NOMO-1 (cell line): ENCODE measurements at regions not wholly inside any gene's neighbourhood (a gene's known extent, or its start where the extent isn't known, plus 50 kb on each side); places are given as distances from the start of the nearest gene placed in this dataset.
A peak's percentile ranks its signal among the peaks of the same experiment; 100 is the strongest.

Experiments used
- DNase-seq, 2 experiments: peaks; one replicate each; lab custom pipeline; 2025; ENCODE audit not compliant: unreplicated experiment in 2 of 2; lab: John Stamatoyannopoulos, UW

DNA sequence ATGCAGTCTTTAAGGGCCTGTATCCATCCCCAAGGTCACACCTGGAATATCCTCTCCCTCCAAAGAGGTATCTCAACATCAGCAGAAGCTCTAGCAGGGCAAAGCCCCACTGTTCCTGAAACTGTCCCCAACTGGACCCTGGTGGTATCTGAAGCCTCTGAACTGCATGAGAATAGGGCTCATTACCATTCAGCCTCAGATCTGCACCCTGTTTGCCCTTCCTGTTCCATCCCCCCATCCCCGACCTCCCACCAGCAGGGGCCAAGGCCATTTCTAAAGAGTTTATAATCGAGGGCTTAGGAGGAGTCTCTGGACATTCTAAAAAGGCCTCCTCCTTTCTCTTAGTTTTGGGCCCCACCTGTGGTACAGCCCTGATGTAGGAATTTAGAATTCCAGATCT, 74.0 kb upstream of the THY1 start:
- DNase-seq, result no peak

DNA sequence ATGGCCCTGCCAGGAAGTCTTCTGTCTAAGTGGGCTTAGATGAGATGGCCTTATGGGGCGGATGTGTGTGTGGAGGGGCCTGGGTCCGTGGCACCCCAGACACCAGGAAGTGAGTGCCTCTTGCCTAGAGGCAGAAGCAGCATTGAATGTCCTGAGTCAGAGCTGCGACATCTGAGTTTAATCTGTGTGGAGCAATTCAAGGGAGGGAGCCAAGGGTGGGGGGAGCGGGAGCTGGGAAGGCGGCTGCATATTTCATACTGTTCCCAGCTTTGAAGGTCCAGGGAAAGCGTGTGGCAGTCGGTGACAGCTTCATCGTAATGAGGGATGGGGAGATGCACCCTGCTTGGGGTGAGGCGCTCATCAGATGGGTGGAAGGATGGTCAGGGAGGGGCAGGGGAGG, 73.5 kb upstream of the THY1 start:
- no peak for DNase-seq

DNA sequence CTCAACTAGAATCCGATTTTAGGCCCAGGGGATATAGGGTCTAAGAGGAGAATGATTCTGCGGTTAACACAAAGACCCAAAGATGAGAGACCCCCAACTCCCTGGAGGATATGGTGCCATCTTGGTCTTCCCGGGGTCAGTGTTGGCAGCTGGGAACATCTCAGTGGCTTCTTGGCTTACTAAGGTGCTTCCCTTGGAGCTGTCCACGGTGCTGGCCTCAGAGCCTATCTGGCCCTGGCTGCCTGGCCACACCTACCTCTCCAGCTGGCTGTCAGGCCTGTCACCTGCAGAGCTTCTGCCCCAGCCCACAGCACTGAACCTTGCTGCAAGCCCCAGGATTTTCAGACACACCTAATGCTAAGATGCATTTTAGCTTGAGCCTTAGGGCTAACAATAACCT, 70.7 kb upstream of the THY1 start:
- peak in 1 of 2 experiments; percentile 14 for DNase-seq

DNA sequence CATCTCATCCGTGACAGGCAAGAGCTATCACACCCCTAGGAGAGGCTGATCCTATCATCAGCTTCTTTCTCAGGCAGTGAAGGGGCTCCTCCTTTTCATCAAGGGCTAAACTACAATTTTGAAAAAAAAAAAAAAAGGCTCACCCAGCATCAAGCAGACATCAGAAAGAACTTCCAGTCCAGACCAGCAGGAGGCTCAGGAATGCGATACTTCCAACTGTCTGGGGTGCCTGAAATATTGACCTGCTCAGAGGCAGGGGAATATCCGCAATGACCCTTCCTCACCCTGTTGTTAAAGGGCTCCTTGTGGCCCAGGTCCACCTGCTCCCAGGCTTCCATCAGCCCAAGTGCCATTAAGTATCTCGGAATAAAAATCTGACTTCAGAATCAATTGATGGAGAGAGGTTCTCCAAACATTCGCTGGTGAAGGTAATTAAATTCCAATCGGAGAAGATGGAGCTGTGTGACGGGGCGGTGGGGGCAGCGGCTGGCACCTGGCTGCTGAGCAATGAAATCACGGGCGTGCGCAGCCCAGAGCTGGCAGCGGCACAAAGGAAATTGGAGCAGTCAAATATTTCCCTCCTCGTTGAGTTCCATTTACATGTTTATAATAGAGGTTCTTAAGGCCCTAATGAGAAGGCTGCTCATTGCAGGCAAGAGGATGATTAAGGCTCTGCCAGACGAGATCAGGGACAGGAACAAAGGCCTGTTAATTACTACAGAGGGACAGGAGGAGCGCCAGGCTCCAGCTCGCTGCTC, 69.0 kb upstream of the THY1 start:
- DNase-seq, result no peak

DNA sequence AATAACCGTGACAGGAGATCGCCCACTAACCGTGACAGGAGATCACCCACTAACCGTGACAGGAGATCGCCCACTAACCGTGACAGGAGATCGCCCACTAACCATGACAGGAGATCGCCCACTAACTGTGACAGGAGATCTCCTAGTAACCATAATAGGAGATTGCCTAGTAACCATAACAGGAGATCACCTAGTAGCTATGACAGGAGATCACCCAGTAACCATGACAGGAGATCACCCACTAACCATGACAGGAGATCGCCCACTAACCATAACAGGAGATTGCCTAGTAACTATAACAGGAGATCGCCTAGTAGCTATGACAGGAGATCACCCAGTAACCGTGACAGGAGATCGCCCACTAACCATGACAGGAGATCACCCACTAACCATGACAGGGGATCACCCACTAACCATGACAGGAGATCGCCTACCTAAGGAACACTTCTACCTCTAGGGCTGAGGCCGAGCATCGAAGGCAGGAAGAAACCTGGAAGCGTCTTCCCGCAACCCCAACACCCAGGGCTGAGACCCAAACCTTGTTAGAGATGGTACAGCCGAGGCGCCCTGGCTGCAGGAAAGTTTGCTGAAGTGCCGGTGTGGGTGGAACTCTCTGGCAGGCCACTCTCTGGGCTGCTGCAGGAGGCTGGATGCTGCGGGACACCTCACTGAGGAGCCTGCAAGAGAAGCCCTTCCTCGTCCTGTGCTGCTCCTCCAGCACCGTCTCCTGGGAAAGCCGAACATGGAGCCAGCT, 67.5 kb upstream of the THY1 start:
- DNase-seq, result no peak

DNA sequence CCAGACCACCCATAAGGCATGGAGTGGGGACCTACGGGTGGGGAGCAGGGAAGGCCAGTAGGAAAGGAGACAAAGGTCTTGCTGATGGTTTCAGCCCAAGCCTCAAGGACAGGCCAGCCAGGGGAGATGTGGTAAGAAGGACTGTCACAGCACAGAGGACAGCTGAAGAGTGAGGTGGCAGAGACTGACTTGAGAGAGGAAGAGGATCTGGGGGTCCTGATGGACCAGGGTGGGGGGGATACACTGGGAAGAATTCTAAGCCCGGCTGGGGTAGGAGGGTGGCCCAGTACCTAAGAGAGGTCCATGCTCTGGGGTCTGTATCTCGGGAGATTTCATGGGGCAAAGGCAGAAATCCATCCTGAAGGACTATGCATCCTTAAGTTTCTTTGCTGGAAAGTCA, 66.1 kb upstream of the THY1 start:
- DNase-seq, result no peak

DNA sequence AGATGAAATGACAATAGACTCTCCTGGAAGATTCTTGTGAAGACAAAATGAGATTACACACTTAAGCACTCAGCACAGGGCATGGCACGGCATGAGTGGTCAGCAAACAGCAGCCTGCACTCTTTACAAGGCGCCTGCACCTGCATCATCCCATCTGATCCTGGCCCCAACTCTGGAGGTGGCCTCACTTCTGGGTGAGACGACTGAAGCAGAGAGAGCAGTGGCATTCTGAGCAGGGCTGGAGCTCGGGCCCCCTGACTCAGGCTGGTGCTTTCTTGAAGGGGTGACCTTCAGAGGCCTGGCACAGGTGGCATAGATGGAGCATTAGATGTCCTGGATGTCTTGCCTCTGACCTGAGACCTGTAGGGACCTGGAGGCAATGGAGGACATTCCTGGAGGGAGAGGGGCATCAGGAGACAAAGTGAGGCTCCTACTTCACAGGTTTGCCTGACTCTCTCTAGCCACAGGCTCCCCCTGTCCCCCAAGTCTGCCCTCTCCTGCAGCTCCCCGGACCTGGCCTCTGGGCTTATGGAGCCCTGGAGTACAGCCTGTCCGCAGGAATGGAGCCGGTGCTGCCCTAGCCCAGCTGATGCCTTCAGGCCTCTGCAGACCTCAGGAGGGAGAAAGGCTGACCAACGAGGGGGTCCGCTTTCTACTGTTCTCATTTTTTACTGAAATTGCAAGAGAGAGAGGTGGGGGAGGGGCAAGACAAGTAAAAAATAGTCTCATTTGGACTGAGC, 65.5 kb upstream of the THY1 start:
- no peak for DNase-seq

DNA sequence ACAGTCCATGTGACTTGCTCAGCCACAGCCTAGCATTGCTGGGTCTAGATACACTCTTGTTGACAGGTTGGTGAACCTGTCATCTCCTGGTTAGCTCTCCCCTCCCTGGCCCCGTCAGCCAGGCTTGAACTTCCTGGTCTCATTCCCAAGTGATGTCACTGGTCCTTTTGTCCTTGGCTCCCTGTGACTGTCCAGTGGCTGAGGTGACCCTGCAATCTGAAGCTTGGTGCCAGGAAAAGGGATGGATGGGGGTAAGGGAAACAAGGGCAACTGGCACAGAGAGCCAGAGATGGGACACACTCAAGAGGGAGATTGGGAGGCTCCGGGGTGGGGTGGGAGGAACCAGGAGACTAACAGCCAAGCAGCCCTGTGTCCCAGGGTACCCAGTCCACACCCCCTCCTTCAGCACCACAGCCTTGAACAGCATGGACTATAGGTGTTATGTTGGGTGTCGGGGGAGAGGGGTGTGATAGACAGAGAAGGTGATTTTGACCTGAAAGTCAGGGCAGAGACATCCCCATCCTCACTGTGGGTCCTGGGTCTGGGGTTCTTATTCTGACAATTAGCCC, 63.8 kb upstream of the THY1 start:
- no peak for DNase-seq

DNA sequence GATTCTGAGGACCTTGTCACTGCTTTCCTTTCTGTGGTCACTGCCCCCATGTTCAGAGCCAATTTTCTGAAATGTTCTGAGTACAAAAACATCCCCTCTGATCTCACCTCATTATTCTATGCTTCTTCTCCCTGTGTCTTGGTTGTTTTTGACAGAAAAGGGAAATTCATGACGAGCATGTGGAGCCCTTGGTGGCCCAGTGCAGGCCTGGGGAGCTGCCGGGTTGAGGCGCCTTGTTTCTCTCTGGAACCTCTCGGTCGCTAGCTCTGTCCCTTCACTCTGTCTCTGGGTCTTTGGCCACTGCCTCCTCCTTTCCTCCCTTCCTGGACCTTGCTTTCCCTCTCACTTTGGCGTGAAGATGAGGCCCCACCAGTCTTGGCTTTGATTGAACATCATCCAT, 63.0 kb upstream of the THY1 start:
- DNase-seq, result no peak

DNA sequence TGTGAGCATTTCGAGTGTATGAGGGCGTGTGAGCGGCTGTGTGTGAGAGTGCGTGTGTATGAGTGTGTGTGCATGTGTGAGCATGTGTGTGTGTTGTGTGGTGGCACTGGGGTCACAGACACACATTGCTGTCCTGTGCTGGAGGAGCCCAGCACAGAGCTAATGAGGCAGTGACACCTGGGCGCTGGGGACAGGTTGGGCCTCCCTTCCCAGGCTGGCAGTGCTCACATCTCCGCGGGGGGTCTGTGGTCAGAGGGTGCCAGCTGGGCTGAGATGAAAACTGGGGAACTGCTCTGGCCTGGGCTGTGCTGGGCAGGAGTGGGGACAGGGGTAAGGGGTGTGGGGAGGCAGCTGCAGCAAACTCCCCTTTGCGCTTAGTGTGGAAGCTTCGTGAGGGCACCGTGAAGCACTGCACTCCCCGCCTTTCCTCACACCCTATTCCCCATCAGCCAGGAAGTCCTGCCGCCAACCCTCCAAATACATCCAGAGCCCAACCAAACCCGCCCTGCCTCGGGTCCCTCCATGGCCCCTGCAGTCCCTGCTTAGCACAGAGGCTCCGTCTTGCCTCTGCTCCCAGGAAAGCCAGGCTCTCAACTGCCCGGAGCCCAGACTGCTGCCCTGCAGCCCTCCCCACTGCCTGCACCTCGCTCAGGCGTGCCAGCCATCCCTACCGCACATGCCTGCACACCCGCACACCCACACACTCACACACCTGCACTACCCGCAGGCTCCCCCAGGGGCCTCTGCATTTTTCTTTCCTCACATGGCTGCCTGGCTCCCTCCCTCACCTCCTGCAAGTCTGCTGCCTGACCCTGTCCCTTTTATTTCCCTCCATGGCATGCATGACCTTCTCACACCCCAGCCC, 62.0 kb upstream of the THY1 start:
- no peak for DNase-seq

DNA sequence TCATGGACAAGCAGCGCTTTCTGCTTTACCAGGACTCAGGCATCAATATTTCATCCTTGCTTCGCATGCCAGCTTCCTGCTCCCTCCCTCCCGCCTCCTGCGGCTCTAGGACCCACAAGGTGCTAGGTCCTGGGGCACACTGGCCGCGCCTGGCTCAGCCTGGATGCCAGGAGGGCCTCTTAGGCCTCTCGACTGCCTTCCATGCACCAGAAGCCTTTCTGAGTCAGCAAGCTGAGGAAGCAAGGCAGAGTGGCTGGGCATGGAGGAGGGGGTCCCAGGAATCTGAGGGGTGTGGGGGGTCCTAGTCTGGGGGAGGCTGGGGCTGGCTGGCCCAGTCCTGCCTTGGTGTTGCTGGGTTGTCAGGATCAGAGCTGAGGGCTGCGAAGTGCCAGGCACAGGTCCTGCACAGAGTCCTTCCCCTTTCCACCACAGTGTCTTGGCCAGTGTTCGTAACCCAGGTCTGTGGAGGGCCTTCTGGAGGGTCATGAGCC, 61.0 kb upstream of the THY1 start:
- DNase-seq, result no peak

DNA sequence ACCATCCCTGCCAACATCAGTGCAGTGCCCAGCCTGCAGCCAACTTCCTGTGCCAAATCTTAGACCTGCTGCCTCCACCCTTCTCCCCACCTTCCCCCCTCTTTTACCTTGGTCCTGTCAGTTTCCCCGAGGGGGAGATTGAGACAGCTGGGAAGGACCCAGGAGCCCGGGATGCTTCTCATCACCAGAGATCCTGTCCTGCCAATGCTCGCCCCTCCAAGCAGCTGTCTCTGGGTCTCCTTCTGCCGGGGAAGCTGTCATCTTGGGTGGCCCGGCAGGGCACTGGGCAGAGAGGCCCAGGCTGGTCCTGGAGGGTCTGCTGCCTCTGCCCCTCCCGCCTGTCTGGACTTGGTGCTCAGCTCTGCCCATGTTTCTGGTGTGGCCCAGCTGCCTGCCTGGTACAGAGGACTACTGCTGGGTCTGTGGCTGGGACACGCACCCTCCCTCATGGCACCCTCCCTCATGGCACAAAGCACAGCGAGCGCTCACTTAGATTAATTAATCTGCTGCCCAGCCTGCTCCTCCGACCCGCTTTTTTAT, 60.4 kb upstream of the THY1 start:
- no peak for DNase-seq

DNA sequence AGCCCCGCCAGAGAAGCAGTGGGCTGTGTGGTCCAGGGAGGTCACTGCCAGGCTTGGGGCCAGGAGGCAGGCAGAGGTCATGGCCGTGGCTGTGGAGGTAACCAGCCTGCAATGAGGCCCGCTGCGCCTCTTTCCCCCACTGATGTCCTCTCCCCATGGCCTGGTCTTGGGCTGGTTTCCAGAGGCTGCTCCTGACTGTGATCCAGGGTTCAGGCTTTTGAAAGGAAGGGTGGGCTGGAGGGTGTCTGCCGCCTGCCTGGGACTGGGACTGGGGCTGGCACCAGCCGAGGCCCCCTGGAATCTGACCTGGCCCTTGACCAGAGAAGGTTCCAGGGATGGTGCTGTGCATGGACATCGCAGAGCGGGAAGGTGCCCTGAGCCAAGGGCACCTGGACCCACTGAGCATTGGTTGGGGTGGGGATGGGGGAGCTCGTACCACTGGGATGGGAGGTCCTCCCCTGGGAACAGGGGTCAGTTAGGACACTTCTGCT, 59.6 kb upstream of the THY1 start:
- DNase-seq, result no peak

DNA sequence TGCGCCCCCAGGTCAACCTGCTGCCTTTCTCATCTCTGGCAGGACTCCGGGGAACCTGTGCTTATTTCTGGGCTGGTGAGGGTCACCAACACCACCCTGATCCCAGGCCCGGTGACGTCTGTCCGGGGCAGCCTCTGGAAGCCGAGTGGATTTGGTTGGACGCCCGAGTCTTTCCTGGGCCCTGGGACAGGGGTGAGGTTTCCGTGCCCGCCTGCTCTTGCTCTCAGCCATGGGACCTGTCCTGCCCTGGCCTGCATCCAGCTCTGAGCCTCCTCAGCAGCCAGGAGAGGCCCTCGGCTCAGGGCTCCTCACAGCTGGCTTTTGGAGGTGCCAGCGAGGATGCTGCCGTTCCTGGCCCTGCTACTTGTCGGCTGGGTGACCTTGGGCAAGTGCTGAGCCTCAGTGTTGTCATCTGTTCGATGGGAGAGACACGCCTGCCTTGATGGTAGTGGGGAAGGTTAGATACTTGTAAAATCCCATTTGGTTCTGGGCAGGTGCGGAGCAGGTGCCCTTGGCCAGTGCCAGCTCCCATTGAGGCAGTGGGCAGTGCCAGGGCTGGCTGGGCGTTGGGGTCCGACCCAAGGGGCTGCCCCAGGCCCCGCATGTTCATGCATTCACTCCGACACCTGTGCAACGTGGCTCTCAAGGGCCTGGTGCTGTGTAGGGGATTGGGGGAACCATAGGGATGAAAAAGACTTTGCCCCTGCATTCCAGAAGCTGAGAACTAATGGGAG, 58.9 kb upstream of the THY1 start:
- DNase-seq, result no peak

DNA sequence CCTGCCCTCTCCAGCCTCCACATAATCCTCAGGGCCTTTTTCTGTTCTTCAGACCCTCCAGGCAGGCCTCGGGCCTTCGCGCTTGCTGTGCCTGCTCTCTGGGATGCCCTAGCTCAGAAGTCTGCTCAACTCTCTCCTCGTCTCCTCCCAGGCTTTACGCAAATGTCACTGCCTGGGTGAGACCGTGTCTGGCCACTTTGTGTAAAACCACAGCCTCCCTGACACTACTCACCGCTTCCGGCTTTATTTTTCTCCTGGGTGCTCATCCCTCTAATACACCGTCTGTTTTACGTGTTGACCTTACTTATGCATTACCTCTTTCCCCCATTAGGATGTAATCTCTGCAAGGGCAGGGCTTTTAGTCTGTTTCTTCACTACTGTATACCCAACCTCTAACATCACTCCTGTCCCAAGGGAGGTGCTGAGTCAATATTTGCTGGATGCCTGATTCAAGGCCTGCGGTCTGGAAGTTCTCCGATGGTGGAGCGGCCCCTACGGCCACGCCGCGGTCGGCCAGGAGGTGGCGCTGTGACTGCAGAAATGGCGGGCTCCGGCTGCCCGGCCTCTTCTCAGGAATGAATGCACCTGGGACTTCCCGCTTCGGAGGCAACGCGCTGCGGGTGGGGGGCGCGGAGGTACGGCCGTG, 58.2 kb upstream of the THY1 start:
- peak; percentile 44 to 72 for DNase-seq

DNA sequence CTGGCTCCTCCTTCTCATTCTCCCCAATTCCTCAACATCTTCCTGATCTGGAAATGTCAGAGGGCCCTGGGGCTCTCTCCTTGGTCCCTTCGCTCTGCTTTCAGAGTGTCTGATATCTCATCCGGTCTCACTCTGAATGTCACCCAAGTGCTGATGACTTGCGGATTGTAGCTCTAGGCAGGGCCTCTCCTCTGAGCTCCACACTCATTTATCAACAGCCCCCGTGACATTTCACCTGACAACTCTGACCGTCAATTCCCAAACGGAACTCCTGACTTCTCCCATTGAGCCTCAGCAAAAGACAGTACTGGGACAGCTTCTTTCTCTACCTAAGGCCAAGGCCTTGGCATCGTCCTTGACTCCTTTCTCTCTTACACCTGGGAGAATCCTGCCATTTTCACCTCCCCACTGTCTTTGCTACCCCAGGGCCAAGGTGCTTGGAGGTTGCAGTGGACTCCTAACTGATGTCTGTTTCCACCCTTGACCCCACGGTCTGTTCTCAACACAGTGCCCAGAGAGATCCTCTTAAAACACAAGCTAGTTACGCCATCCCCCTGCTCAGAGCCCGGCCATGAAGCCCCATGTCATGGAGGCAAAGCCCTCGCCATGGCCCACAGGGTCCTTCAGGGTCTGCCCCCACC, 57.5 kb upstream of the THY1 start:
- no peak for DNase-seq

DNA sequence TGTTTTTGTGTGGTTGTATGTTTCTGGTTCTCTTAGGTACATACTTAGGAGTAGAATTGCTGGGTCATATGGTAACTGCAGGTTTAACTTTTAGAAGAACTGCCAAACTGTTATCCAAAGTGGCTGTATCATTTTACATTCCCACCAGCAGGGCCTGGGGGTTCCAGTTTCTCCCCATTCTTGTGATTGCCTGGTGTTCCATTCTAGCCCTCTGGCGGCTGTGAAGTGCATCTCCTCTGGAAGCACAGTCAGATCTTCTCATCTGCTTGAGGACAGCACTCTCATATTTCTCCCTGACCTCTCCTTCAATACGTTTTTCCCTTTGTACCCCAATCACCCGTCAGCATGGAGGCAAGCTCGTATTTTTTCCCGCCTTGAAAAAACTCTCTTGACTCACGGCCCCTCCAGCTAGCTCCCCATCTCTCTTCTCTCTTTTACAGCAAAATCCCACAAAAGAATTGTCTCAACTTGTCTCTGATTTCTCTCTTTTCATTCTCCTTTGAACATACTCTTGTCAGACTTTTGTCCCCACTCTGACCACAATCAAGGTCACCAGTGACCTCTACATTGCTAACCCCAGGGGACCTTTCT, 56.8 kb upstream of the THY1 start:
- DNase-seq, result peak in 1 of 2 experiments; percentile 15
